ENCODE measurements at regions not wholly inside any gene's neighbourhood (a gene's known extent, or its start where the extent isn't known, plus 50 kb on each side); places are given as distances from the start of the nearest gene placed in this dataset.

- TF ChIP-seq CTCF (IDR thresholded peaks at IDR 0.05 in 8 of 11, conservative IDR thresholded peaks at IDR 0.05 in 3 of 11) (no peak), POLR2A (IDR thresholded peaks at IDR 0.05) (no peak), POLR2AphosphoS5 (IDR thresholded peaks at IDR 0.05) (no peak)
These were observed 126.8 kb upstream of the ADRA1D start for GRCh38 chr20:4375881-4376280.
